ENCODE measurements at regions not wholly inside any gene's neighbourhood (a gene's known extent, or its start where the extent isn't known, plus 50 kb on each side); places are given as distances from the start of the nearest gene placed in this dataset.

DNA sequence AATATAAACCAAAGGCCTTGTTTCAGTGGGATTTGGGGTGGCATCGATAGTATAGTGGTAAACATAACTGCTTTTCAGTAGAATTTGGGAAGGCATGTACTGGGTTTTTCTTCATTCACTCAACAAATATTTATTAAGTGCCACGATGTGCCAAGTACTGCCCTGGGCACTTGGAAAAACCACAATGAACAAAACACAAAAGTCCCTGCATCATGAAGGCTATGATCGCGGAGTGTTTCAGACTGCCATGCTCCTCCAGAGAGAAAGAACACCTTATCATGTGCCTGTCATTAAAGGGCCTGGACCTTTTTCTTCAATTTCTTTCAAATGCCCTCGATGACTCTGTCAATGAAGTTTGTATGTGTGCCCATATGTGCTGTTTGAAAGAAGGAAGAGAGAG lies 59.2 kb upstream of the CEP85L start:
- no peak overlapping the region for H3K27ac ChIP-seq (ENCODE audit: insufficient read depth, low read length)
- H3K4me2 ChIP-seq (ENCODE audit: extremely low read depth, insufficient read depth, low read length), result no peak overlapping the region

DNA sequence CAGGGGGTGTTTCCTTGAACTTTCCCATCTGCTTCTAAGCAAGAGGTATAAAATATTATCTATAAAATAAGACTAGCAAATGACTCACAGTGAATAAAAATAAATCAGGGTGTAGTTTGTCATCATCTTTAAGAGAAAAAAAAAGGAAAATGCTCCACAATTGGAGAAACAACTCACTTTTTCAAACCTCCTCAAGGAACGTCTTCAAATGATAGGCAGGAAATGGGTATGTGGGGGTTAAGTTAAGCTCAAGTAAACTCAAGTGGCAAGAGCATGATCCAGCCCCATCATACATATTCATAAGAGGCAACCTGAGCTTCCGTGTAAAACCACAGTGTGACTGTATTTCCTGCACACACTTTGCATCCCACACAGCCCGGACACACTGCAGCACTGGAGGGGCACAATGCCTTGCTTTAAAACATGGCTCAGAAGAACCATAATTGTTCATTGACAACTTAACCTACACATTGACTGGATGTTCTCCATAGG lies 58.5 kb upstream of the CEP85L start:
- DNase-seq (ENCODE audit: low read depth in 2 of 2), result peak in 1 of 2 donors; percentile 95
- H3K4me1 ChIP-seq (ENCODE audit: control insufficient read depth, extremely low read depth, insufficient read depth, low read length), result peaks cover 22% of the 10 kb centered on the region
- no peaks in the 10 kb centered on the region for H3K27me3 ChIP-seq (ENCODE audit: control insufficient read depth, insufficient read depth, low read length)
- peak overlapping the region; percentile 59 for H2AFZ ChIP-seq (ENCODE audit: low read length)
- peak overlapping the region; percentile 93 for H3K27ac ChIP-seq (ENCODE audit: insufficient read depth, low read length)
- no peaks in the 10 kb centered on the region for H3K79me2 ChIP-seq (ENCODE audit: control insufficient read depth, insufficient read depth, low read length)
- peak overlapping the region; percentile 60 for H3K9ac ChIP-seq (ENCODE audit: insufficient read depth, low read length)
- TF ChIP-seq, protein P1, sequence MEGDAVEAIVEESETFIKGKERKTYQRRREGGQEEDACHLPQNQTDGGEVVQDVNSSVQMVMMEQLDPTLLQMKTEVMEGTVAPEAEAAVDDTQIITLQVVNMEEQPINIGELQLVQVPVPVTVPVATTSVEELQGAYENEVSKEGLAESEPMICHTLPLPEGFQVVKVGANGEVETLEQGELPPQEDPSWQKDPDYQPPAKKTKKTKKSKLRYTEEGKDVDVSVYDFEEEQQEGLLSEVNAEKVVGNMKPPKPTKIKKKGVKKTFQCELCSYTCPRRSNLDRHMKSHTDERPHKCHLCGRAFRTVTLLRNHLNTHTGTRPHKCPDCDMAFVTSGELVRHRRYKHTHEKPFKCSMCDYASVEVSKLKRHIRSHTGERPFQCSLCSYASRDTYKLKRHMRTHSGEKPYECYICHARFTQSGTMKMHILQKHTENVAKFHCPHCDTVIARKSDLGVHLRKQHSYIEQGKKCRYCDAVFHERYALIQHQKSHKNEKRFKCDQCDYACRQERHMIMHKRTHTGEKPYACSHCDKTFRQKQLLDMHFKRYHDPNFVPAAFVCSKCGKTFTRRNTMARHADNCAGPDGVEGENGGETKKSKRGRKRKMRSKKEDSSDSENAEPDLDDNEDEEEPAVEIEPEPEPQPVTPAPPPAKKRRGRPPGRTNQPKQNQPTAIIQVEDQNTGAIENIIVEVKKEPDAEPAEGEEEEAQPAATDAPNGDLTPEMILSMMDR (conservative IDR thresholded peaks at IDR 0.05 in 1 of 2, IDR thresholded peaks at IDR 0.05 in 1 of 2; ENCODE audit: low read depth in 1 of 2, low read length in 2 of 2), result no peak
- TF ChIP-seq EZH2 (IDR thresholded peaks at IDR 0.05; ENCODE audit: low read length, missing control alignments), result no peak
- H4K20me1 ChIP-seq (ENCODE audit: control insufficient read depth, extremely low read depth, insufficient read depth, low read length), result no peaks in the 10 kb centered on the region
- H3K4me2 ChIP-seq (ENCODE audit: extremely low read depth, insufficient read depth, low read length), result peak overlapping the region; percentile 79
- no peaks in the 10 kb centered on the region for H3K36me3 ChIP-seq (ENCODE audit: control insufficient read depth, insufficient read depth, low read length)
- peak overlapping the region; percentile 33 to 65 (median 50) for H3K4me3 ChIP-seq (replicated peaks in 1 of 4; ENCODE audit: control extremely low read depth in 1 of 4, insufficient read depth in 1 of 4, low read depth in 3 of 4, low read length in 4 of 4)
- no peaks in the 10 kb centered on the region for H3K9me3 ChIP-seq (ENCODE audit: control insufficient read depth, insufficient read depth, low read depth, low read length)

More for the DNA sequence above, 59.2 kb upstream of the CEP85L start:
- Histone ChIP-seq H3K36me3 (ENCODE audit: control insufficient read depth, insufficient read depth, low read length) (no peaks in the 10 kb centered on the region), H3K27me3 (ENCODE audit: control insufficient read depth, insufficient read depth, low read length) (no peaks in the 10 kb centered on the region), H3K4me1 (ENCODE audit: control insufficient read depth, extremely low read depth, insufficient read depth, low read length) (peaks cover 16% of the 10 kb centered on the region), H2AFZ (ENCODE audit: low read length) (no peak overlapping the region), H3K9me3 (ENCODE audit: control insufficient read depth, insufficient read depth, low read depth, low read length) (no peaks in the 10 kb centered on the region), H3K9ac (ENCODE audit: insufficient read depth, low read length) (no peak overlapping the region), H4K20me1 (ENCODE audit: control insufficient read depth, extremely low read depth, insufficient read depth, low read length) (no peaks in the 10 kb centered on the region), H3K4me3 (replicated peaks in 1 of 4; ENCODE audit: control extremely low read depth in 1 of 4, insufficient read depth in 1 of 4, low read depth in 3 of 4, low read length in 4 of 4) (no peak overlapping the region), H3K79me2 (ENCODE audit: control insufficient read depth, insufficient read depth, low read length) (no peaks in the 10 kb centered on the region)
- DNase-seq (ENCODE audit: low read depth in 2 of 2), result no peak
- TF ChIP-seq EZH2 (IDR thresholded peaks at IDR 0.05; ENCODE audit: low read length, missing control alignments), result no peak
- TF ChIP-seq, protein P1 (conservative IDR thresholded peaks at IDR 0.05 in 1 of 2, IDR thresholded peaks at IDR 0.05 in 1 of 2; ENCODE audit: low read depth in 1 of 2, low read length in 2 of 2), result no peak

DNA sequence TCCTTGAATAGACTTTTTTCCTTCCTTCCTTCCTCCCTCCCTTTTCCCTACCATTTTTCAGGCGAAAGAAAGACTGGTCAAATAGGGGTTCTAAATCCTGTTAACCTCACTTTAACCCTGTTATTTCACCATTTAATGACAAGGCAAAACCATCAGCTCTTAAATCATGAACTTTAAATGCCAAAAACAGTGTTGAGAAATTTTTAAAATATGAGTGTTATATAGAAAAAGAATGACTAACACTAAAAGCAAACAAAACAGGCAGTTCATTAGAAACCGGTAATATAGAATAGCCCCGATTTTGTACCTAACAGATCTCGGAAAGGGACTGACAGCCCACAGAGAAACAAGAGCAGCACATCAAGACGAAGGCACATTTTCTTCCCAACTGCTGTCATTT lies 57.4 kb upstream of the CEP85L start:
- TF ChIP-seq, protein P1 (conservative IDR thresholded peaks at IDR 0.05 in 1 of 2, IDR thresholded peaks at IDR 0.05 in 1 of 2; ENCODE audit: low read depth in 1 of 2, low read length in 2 of 2), result no peak
- no peak for TF ChIP-seq EZH2 (IDR thresholded peaks at IDR 0.05; ENCODE audit: low read length, missing control alignments)
- Histone ChIP-seq H3K27ac (ENCODE audit: insufficient read depth, low read length) (peak overlapping the region; percentile 93), H3K79me2 (ENCODE audit: control insufficient read depth, insufficient read depth, low read length) (no peaks in the 10 kb centered on the region), H2AFZ (ENCODE audit: low read length) (peak overlapping the region; percentile 31), H3K36me3 (ENCODE audit: control insufficient read depth, insufficient read depth, low read length) (no peaks in the 10 kb centered on the region), H3K9ac (ENCODE audit: insufficient read depth, low read length) (peak overlapping the region; percentile 60), H3K9me3 (ENCODE audit: control insufficient read depth, insufficient read depth, low read depth, low read length) (no peaks in the 10 kb centered on the region), H4K20me1 (ENCODE audit: control insufficient read depth, extremely low read depth, insufficient read depth, low read length) (no peaks in the 10 kb centered on the region), H3K4me3 (replicated peaks in 1 of 4; ENCODE audit: control extremely low read depth in 1 of 4, insufficient read depth in 1 of 4, low read depth in 3 of 4, low read length in 4 of 4) (peak overlapping the region; percentile 33 to 65 (median 50)), H3K4me1 (ENCODE audit: control insufficient read depth, extremely low read depth, insufficient read depth, low read length) (peaks cover 22% of the 10 kb centered on the region), H3K4me2 (ENCODE audit: extremely low read depth, insufficient read depth, low read length) (peak overlapping the region; percentile 79), H3K27me3 (ENCODE audit: control insufficient read depth, insufficient read depth, low read length) (no peaks in the 10 kb centered on the region)
- peak; percentile 65 to 94 for DNase-seq (ENCODE audit: low read depth in 2 of 2)
